ENCODE measurements at regions not wholly inside any gene's neighbourhood (a gene's known extent, or its start where the extent isn't known, plus 50 kb on each side); places are given as distances from the start of the nearest gene placed in this dataset.

- no peaks in the 10 kb centered on the region for H3K36me3 ChIP-seq
- no peaks in the 10 kb centered on the region for H3K4me1 ChIP-seq
- TF ChIP-seq POLR2AphosphoS5 (IDR thresholded peaks at IDR 0.05): no peak
- TF ChIP-seq POLR2A (IDR thresholded peaks at IDR 0.05): no peak
- TF ChIP-seq CTCF (IDR thresholded peaks at IDR 0.05): no peak
- no peak for TF ChIP-seq EP300 (IDR thresholded peaks at IDR 0.05)
- DNase-seq: no peak
- no peak overlapping the region for H3K4me3 ChIP-seq
- H3K27me3 ChIP-seq: no peaks in the 10 kb centered on the region
- intact Hi-C loops (cut with DNase I): no loop called here
- no peak overlapping the region for H3K27ac ChIP-seq
- H3K9me3 ChIP-seq: no peaks in the 10 kb centered on the region
Observed at GRCh38 chr3:163261618-163262017, 1765.0 kb downstream of the OTOL1 start.

- 68 to 75% methylated on average over 2 of the region's 2 CpGs for WGBS, 2 donors
- intact Hi-C loops (cut with DNase I): no loop called here
- TF ChIP-seq EP300 (IDR thresholded peaks at IDR 0.05) (no peak), POLR2AphosphoS5 (IDR thresholded peaks at IDR 0.05) (no peak), CTCF (IDR thresholded peaks at IDR 0.05) (no peak), POLR2A (IDR thresholded peaks at IDR 0.05) (no peak)
Observed at GRCh38 chr3:163261056-163261455, 1764.4 kb downstream of the OTOL1 start.

GRCh38 chr3:163218336-163218735, 1721.7 kb downstream of the OTOL1 start:
- H3K36me3 ChIP-seq: no peaks in the 10 kb centered on the region
- no peak overlapping the region for H3K4me3 ChIP-seq
- peaks cover 0 to 7% (median 0%) of the 10 kb centered on the region in 4 donors for H3K9me3 ChIP-seq
- H3K27me3 ChIP-seq: no peaks in the 10 kb centered on the region
- no peaks in the 10 kb centered on the region for H3K4me1 ChIP-seq
- TF ChIP-seq EP300 (IDR thresholded peaks at IDR 0.05) (no peak), CTCF (IDR thresholded peaks at IDR 0.05) (no peak), POLR2AphosphoS5 (IDR thresholded peaks at IDR 0.05) (no peak), POLR2A (IDR thresholded peaks at IDR 0.05) (no peak)
- DNase-seq: no peak
- intact Hi-C loops (cut with DNase I): no loop called here
- 75 to 86% methylated on average over 2 of the region's 2 CpGs for WGBS, 2 donors
- no peak overlapping the region for H3K27ac ChIP-seq

More at GRCh38 chr3:163261056-163261455, 1764.4 kb downstream of the OTOL1 start:
- Histone ChIP-seq H3K4me3 (no peak overlapping the region), H3K27ac (no peak overlapping the region), H3K4me1 (no peaks in the 10 kb centered on the region), H3K9me3 (no peaks in the 10 kb centered on the region), H3K36me3 (no peaks in the 10 kb centered on the region), H3K27me3 (no peaks in the 10 kb centered on the region)
- DNase-seq: no peak

GRCh38 chr3:163213838-163214237, 1717.2 kb downstream of the OTOL1 start:
- Histone ChIP-seq H3K9me3 (peaks cover 0 to 7% (median 0%) of the 10 kb centered on the region in 4 donors), H3K27me3 (no peaks in the 10 kb centered on the region), H3K36me3 (no peaks in the 10 kb centered on the region), H3K27ac (no peak overlapping the region), H3K4me3 (no peak overlapping the region), H3K4me1 (no peaks in the 10 kb centered on the region)
- intact Hi-C loops (cut with DNase I): no loop called here
- no peak for DNase-seq
- no peak for TF ChIP-seq EP300 (IDR thresholded peaks at IDR 0.05)
- TF ChIP-seq POLR2A (IDR thresholded peaks at IDR 0.05): no peak
- no peak for TF ChIP-seq CTCF (IDR thresholded peaks at IDR 0.05)
- no peak for TF ChIP-seq POLR2AphosphoS5 (IDR thresholded peaks at IDR 0.05)
- 80% methylated on average over 1 of the region's 1 CpG for WGBS, 2 donors

DNA sequence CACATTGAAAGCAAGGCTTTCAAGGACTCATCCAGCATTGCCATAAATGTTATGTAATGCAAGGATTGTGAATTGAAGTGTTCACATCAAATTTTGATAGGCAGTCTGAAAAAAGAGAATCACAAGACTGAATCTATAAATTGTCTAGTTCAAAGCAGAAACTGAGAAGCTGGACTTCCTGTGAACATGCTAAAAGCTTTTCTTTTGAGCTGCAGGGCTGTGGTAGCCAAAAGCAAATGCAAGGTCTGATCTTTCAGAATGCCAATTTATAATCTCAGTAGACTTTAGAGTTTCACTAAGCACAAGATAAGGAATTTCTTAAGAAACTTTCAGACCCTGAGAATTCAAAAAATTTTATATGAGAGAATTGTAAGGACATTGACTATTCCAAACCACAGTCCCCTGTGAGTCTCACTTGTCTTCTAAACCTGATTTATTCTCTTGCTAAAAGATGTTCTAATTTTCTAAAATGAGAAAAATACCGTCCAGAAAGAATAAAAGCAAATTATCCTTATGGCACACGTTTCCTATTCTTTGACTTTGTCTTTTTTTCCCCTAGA, 1700.3 kb downstream of the OTOL1 start:
- DNase-seq: no peak
- no peak for TF ChIP-seq POLR2AphosphoS5 (IDR thresholded peaks at IDR 0.05)
- no peak for TF ChIP-seq POLR2A (IDR thresholded peaks at IDR 0.05)
- no peak for TF ChIP-seq EP300 (IDR thresholded peaks at IDR 0.05)
- intact Hi-C loops (cut with DNase I): no loop called here
- Histone ChIP-seq H3K4me3 (no peak overlapping the region), H3K27ac (no peak overlapping the region), H3K27me3 (no peaks in the 10 kb centered on the region), H3K9me3 (no peaks in the 10 kb centered on the region), H3K4me1 (no peaks in the 10 kb centered on the region), H3K36me3 (no peaks in the 10 kb centered on the region)
- 44 to 61% methylated on average over 2 of the region's 2 CpGs for WGBS, 2 donors
